Dermis blood vessel endothelial cell (primary cell): ENCODE measurements at regions not wholly inside any gene's neighbourhood (a gene's known extent, or its start where the extent isn't known, plus 50 kb on each side); places are given as distances from the start of the nearest gene placed in this dataset.
"Not testable (repeated sequence)": the region's sequence is repeated elsewhere in the genome, so short reads cannot be mapped to it uniquely, and the experiment has no call there.

Experiments
- DNase-seq: peaks from one replicate; pipeline ENCODE4 v3.0.0; 2010

GRCh38 chr10:122780391-122780790, 65.3 kb downstream of the CUZD1 start:
- peak; percentile 45 for DNase-seq

DNA sequence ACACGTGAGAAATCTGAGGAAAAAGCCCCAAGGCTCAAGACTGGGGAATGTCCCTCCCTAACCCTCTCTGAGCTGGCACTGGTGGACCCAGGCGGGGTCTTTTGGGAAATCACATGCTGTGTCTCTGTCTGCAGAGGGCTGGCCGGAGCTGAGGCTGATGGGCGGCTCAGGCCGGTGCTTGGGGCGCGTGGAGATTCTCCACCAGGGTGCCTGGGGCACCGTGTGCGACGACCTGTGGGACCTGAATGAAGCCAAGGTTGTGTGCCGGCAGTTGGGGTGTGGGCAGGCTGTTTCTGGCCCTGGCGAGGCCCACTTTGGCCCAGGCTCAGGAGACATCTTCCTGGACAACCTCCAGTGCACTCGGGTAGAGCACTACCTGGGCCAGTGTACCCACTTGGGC, 65.7 kb downstream of the CUZD1 start:
- no peak for DNase-seq

- no peak for DNase-seq
Observed at GRCh38 chr10:122777515-122778059, 68.1 kb downstream of the CUZD1 start.

DNA sequence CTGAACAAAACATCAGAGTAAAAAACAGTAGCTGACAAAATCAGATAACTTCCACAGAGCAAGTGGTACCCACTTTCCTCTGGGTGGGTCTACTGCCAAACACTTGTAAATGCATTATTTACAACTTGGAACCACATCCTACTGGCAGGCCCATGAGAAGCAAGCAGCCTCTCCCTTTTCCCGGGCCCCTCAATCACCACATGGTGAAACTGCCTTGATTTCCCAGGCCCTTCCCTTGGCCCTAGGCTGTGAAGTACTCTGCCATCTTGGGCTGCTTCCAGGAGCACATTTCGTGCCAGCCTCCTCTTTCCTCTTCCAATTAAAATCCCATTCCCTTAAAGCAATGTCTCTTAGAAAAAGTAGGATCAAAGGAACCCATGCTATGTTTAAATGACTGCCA, 71.4 kb downstream of the CUZD1 start:
- DNase-seq = no peak

DNA sequence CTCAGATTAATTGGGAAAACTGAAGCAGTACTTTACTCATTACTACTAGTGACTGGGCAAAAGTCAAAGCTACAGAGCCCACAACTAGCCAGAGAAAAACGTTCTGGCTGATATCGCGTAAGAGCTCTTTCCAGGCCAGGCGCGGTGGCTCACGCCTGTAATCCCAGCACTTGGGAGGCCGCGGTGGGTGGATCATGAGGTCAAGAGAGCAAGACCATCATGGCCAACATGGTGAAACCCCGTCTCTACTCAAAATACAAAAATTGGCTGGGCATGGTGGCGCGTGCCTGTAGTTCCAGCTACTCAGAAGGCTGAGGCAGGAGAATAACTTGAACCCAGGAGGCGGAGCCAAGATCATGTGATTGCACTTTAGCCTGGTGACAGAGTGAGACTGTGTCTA, 71.8 kb upstream of the C10orf120 start:
- not testable (repeated sequence) for DNase-seq

- no peak for DNase-seq
Observed at GRCh38 chr10:122768389-122768745, 68.7 kb upstream of the C10orf120 start.

GRCh38 chr10:122767621-122768388, 68.2 kb upstream of the C10orf120 start:
- DNase-seq = no peak

- no peak for DNase-seq
Observed at GRCh38 chr10:122765412-122765811, 65.8 kb upstream of the C10orf120 start.

DNA sequence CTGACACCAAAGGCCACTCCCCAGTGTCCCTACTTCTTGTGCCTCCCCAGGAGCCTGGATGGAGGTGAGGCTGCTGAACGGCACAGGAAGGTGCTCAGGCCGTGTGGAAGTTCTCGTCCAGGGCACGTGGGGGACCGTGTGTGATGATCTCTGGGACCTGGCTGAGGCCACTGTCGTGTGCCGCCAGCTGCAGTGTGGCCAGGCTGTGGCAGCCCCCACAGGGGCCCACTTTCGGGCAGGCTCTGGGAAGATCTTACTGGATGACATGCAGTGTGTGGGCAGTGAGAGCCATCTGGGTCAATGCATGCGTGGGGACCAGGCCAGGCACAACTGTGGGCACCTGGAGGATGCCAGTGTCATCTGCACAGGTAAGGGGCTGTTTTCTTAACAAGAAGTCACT, 57.0 kb upstream of the C10orf120 start:
- no peak for DNase-seq

DNA sequence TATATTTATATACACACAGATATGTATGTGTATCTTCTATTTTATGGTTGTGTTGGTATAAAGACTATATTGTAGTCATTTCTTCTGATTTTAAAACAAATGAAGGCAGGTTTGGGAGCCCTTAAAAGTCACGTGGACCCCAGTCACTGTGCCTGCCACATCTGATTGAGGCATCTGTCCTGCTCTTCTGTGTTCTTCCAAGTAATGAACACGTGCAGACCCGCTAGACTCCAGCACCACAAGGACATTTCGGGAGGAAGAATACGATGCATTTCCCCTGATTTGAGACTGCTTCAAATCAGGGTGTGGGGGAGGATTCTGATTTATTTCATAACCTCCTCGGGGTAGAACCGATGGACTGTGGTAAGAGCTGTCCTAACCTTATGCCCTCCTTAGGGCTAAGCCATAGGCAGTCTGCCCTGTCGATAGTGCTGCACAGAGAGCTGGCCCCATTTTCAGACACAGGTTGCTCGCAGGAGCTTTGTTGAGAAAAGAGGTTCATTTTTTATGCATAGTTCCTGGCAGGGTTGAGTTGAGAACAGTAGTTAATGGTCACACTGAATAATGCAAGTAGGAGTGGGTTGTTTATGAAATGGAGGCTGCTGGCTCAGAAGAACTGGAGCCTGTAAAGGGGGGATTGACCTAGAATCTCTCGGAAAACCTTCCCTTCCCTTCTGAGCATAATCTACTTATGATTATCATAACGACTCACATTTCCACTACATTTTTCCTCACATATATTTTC, 55.0 kb upstream of the C10orf120 start:
- no peak for DNase-seq

GRCh38 chr10:122749886-122750285, 50.2 kb upstream of the C10orf120 start:
- DNase-seq = no peak
